HepG2 (cell line): ENCODE measurements at regions not wholly inside any gene's neighbourhood (a gene's known extent, or its start where the extent isn't known, plus 50 kb on each side); places are given as distances from the start of the nearest gene placed in this dataset.

ENCODE experiments used
- ATAC-seq: fragments of 200-7000 bp; cut with Tn5 transposase; 3 replicates; pipeline ENCODE4 v1.9.1; 2020; ENCODE audit warnings: mild to moderate bottlenecking, moderate library complexity
- BruUV-seq: library from RNA; stranded (reverse); fragments of 400-500 nt; replicated peaks from 2 replicates; lab custom pipeline; 2021; lab: Mats Ljungman, UMichigan
- CTCF ChIA-PET: fragments of 300-600 bp; formaldehyde crosslinking; extraction: SDS; loops from one replicate; lab custom pipeline; 2021; ENCODE audit warnings: low total read pairs, inconsistent platforms, low intra/inter-chr PET ratio; lab: Yijun Ruan, JAX
- POLR2A ChIA-PET: fragments of 350-600 bp; sonication (Branson Sonifier 250); formaldehyde crosslinking; loops from one replicate; lab custom pipeline; 2020; ENCODE audit warnings: antibody characterized with exemption, inconsistent platforms; lab: Yijun Ruan, JAX
- DNase-seq: peaks from one replicate; pipeline ENCODE4 v3.0.0-alpha.2; 2015; ENCODE audit warnings: low spot score
- FAIRE-seq: peaks from 3 replicates; lab custom pipeline; 2011; peaks lifted over from hg19 to GRCh38; lab: Jason Lieb, UNC
- H2AFZ ChIP-seq: one replicate; pipeline ENCODE4 v1.6.1; 2011; ENCODE audit warnings: low read length, inconsistent platforms
- H3K27ac ChIP-seq: fragments of 300-600 bp; 3 replicates; pipeline ENCODE4 v1.8.0; 2011; ENCODE audit warnings: mixed run types, mild to moderate bottlenecking, mixed read lengths, low read length, inconsistent platforms; ENCODE audit not compliant: insufficient read depth; ENCODE audit errors: extremely low read length
- H3K27me3 ChIP-seq, 2 experiments: fragments of 200-600 bp in 1 of 2; 2 replicates in 1 of 2; 3 replicates in 1 of 2; pipeline versions ENCODE4 v1.6.0 to v1.8.0; 2011; ENCODE audit warnings: low read length in 2 of 2, mild to moderate bottlenecking in 2 of 2, moderate library complexity in 2 of 2, inconsistent platforms in 1 of 2; ENCODE audit not compliant: insufficient read depth in 2 of 2, control insufficient read depth in 1 of 2
- H3K36me3 ChIP-seq, 2 experiments: fragments of 200-600 bp in 1 of 2; replicated peaks in 1 of 2; 2 replicates in 1 of 2; 3 replicates in 1 of 2; pipeline versions ENCODE4 v1.5.1 to v1.8.0; 2011; ENCODE audit warnings: low read length in 2 of 2, inconsistent platforms in 1 of 2; ENCODE audit not compliant: insufficient read depth in 2 of 2, control insufficient read depth in 1 of 2
- H3K4me1 ChIP-seq: 2 replicates; pipeline ENCODE4 v1.5.1; 2012; ENCODE audit warnings: low read length, inconsistent platforms; ENCODE audit not compliant: insufficient read depth
- H3K4me2 ChIP-seq: 2 replicates; pipeline ENCODE4 v1.6.0; 2011; ENCODE audit warnings: low read depth, low read length, inconsistent platforms
- H3K4me3 ChIP-seq, 3 experiments: fragments of 200-600 bp in 1 of 3; sonication (generic), shearing (Covaris generic) in 1 of 3; replicated peaks in 1 of 3; 2 replicates each; pipeline ENCODE4 v1.5.1; 2011 to 2016; ENCODE audit warnings: low read length in 3 of 3, inconsistent platforms in 2 of 3, low read depth in 2 of 3, mild to moderate bottlenecking in 2 of 3, control low read depth in 1 of 3, mixed read lengths in 1 of 3; ENCODE audit not compliant: insufficient read depth in 1 of 3
- H3K79me2 ChIP-seq: one replicate; pipeline ENCODE4 v1.6.1; 2011; ENCODE audit warnings: low read length, inconsistent platforms; ENCODE audit not compliant: insufficient read depth
- H3K9ac ChIP-seq: 2 replicates; pipeline ENCODE4 v1.6.0; 2011; ENCODE audit warnings: mild to moderate bottlenecking, low read depth, low read length, inconsistent platforms; ENCODE audit not compliant: insufficient read depth
- H3K9me3 ChIP-seq: 2 replicates; pipeline ENCODE4 v1.5.1; 2012; ENCODE audit warnings: mild to moderate bottlenecking, low read length
- H4K20me1 ChIP-seq: 2 replicates; pipeline ENCODE4 v1.6.0; 2011; ENCODE audit warnings: inconsistent platforms, mild to moderate bottlenecking, low read length, moderate library complexity; ENCODE audit not compliant: insufficient read depth
- ARNT2 ChIP-seq: sonication (generic); formaldehyde crosslinking; IDR thresholded peaks from 2 replicates; pipeline ENCODE4 v1.8.0; 2022; ENCODE audit warnings: mild to moderate bottlenecking, low read depth, missing genetic modification reagents, moderate library complexity
- NFKBIZ ChIP-seq: IDR thresholded peaks from 2 replicates; pipeline ENCODE4 v1.6.1; 2018; ENCODE audit warnings: missing genetic modification reagents, missing compliant biosample characterization
- REPIN1 ChIP-seq: sonication (generic); formaldehyde crosslinking; IDR thresholded peaks from 2 replicates; pipeline ENCODE4 v1.8.0; 2022; ENCODE audit warnings: missing genetic modification reagents, low read depth, mild to moderate bottlenecking, borderline replicate concordance
- SIN3A ChIP-seq: IDR thresholded peaks from 2 replicates; pipeline ENCODE4 v1.6.1; 2011; ENCODE audit warnings: low read depth, mild to moderate bottlenecking, control low read depth, low read length, borderline replicate concordance
- TP53 ChIP-seq: sonication (generic); formaldehyde crosslinking; conservative IDR thresholded peaks from 2 replicates; pipeline ENCODE4 v1.4.0; 2020; ENCODE audit warnings: missing genetic modification reagents
- ZNF136 ChIP-seq: sonication (generic); formaldehyde crosslinking; IDR thresholded peaks from 2 replicates; pipeline ENCODE4 v1.8.1; 2022; ENCODE audit warnings: low read depth, mild to moderate bottlenecking, moderate library complexity, missing genetic modification reagents
- ZZZ3 ChIP-seq: sonication (generic); formaldehyde crosslinking; IDR thresholded peaks from 2 replicates; pipeline ENCODE4 v1.4.0; 2020; ENCODE audit warnings: missing genetic modification reagents, mild to moderate bottlenecking, borderline replicate concordance
- WGBS: methylation state at CpG from one replicate; pipeline ENCODE4 v1.1.6; 2017; ENCODE audit warnings: low lambda C conversion rate; 5-methylcytosine and 5-hydroxymethylcytosine counted together
- in situ Hi-C: cut with HindIII; loops from 2 replicates; pipeline ENCODE4 v1.10.0; 2017; ENCODE audit warnings: low pct_unique_long_range_greater_than_20kb; ENCODE audit not compliant: extremely low pct_ligation_motif_present
- intact Hi-C: fragments of 100-400 bp; cut with micrococcal nuclease; formaldehyde crosslinking; loops from one replicate; pipeline ENCODE4 v1.10.0; 2022; ENCODE audit not compliant: unreplicated experiment

GRCh38 chr13:76523740-76524340, 362.4 kb downstream of the KCTD12 start:
- no peak for TF ChIP-seq SIN3A
- no peak for TF ChIP-seq REPIN1 (CRISPR knock-in tag)
- TF ChIP-seq ZNF136 (CRISPR knock-in tag) = no peak
- TF ChIP-seq ZZZ3 (CRISPR knock-in tag) = no peak
- TF ChIP-seq ARNT2 (CRISPR knock-in tag) = no peak
- TF ChIP-seq, all 625 proteins: peak for 0
- Histone ChIP-seq H3K27me3 (no peaks in the 10 kb centered on the region), H3K4me3 (no peak overlapping the region), H2AFZ (no peak overlapping the region), H4K20me1 (no peaks in the 10 kb centered on the region), H3K36me3 (no peaks in the 10 kb centered on the region), H3K27ac (no peak overlapping the region), H3K9ac (no peak overlapping the region), H3K79me2 (no peaks in the 10 kb centered on the region), H3K4me1 (no peaks in the 10 kb centered on the region), H3K9me3 (no peaks in the 10 kb centered on the region), H3K4me2 (no peak overlapping the region)
- intact Hi-C loops = no loop called here
- DNase-seq = no peak
- POLR2A ChIA-PET = no interaction called here
- CTCF ChIA-PET = no interaction called here
- in situ Hi-C loops = no loop called here
- no peak for ATAC-seq
- 0% methylated on average over 2 of the region's 2 CpGs for WGBS
- no TSS peak for BruUV-seq
- no peak for FAIRE-seq

GRCh38 chr13:76522083-76522755, 364.0 kb downstream of the KCTD12 start:
- Histone ChIP-seq H3K79me2 (no peaks in the 10 kb centered on the region), H3K4me1 (no peaks in the 10 kb centered on the region), H3K27ac (no peak overlapping the region), H2AFZ (peak overlapping the region; percentile 31), H3K27me3 (no peaks in the 10 kb centered on the region), H3K4me3 (no peak overlapping the region), H3K36me3 (no peaks in the 10 kb centered on the region), H3K9ac (no peak overlapping the region), H3K4me2 (no peak overlapping the region), H4K20me1 (no peaks in the 10 kb centered on the region), H3K9me3 (no peaks in the 10 kb centered on the region)
- no peak for FAIRE-seq
- TF ChIP-seq NFKBIZ (no peak), TP53 (0 out of 2 replicates have a peak, but pooled peaks have one; percentile 68)
- no peak for DNase-seq
- ChIA-PET POLR2A (no interaction called here), CTCF (no interaction called here)
- no TSS peak for BruUV-seq
- ATAC-seq = no peak; the same call in 2 of the 3 replicates
- intact Hi-C loops = no loop called here
- in situ Hi-C loops = no loop called here
- 32% methylated on average over 4 of the region's 4 CpGs for WGBS
